Endodermal cell (in vitro differentiated cells): ENCODE measurements at regions not wholly inside any gene's neighbourhood (a gene's known extent, or its start where the extent isn't known, plus 50 kb on each side); places are given as distances from the start of the nearest gene placed in this dataset.

ENCODE experiments used
- DNase-seq: peaks from one replicate; pipeline ENCODE4 v3.0.0-alpha.2; 2017
- H3K27ac ChIP-seq: 2 replicates; pipeline ENCODE4 v1.5.1; 2013; ENCODE audit warnings: mild to moderate bottlenecking, low read depth, low read length, moderate library complexity
- H3K27me3 ChIP-seq: 2 replicates; pipeline ENCODE4 v1.6.1; 2013; ENCODE audit warnings: mild to moderate bottlenecking, low read length, moderate library complexity; ENCODE audit not compliant: insufficient read depth, control insufficient read depth, poor library complexity, severe bottlenecking
- H3K36me3 ChIP-seq: 2 replicates; pipeline ENCODE4 v1.7.0; 2013; ENCODE audit warnings: mild to moderate bottlenecking, low read length, moderate library complexity; ENCODE audit not compliant: control insufficient read depth, insufficient read depth
- H3K4me1 ChIP-seq: one replicate; pipeline ENCODE4 v1.7.0; 2013; ENCODE audit warnings: low read length; ENCODE audit not compliant: control insufficient read depth, insufficient read depth
- H3K4me3 ChIP-seq: 2 replicates; pipeline ENCODE4 v1.5.1; 2013; ENCODE audit warnings: mild to moderate bottlenecking, low read length, moderate library complexity
- H3K9ac ChIP-seq: 2 replicates; pipeline ENCODE4 v1.6.1; 2013; ENCODE audit warnings: mild to moderate bottlenecking, low read length, moderate library complexity; ENCODE audit not compliant: poor library complexity, severe bottlenecking; ENCODE audit errors: extremely low read depth
- H3K9me3 ChIP-seq: 2 replicates; pipeline ENCODE4 v1.6.1; 2013; ENCODE audit warnings: mild to moderate bottlenecking, low read length, moderate library complexity; ENCODE audit not compliant: control insufficient read depth
- H3K27ac Mint-ChIP-seq: 2 replicates; pipeline ENCODE4 v1.8.0; 2020; ENCODE audit warnings: mixed read lengths
- H3K27me3 Mint-ChIP-seq: 2 replicates; pipeline ENCODE4 v1.8.0; 2021; ENCODE audit warnings: mild to moderate bottlenecking, mixed read lengths; ENCODE audit not compliant: insufficient read depth
- H3K36me3 Mint-ChIP-seq: 2 replicates; pipeline ENCODE4 v1.8.0; 2020; ENCODE audit warnings: low read depth, mixed read lengths
- H3K4me1 Mint-ChIP-seq: 2 replicates; pipeline ENCODE4 v1.8.0; 2020; ENCODE audit warnings: mixed read lengths
- H3K4me3 Mint-ChIP-seq: 2 replicates; pipeline ENCODE4 v1.8.0; 2020; ENCODE audit warnings: mild to moderate bottlenecking, moderate library complexity, mixed read lengths
- H3K9me3 Mint-ChIP-seq: 2 replicates; pipeline ENCODE4 v1.8.0; 2020; ENCODE audit warnings: mild to moderate bottlenecking, mixed read lengths
- CTCF ChIP-seq: fragments of 200-600 bp; sonication (generic); conservative IDR thresholded peaks from 2 replicates; pipeline ENCODE4 v1.5.0; 2021; ENCODE audit warnings: antibody characterized with exemption, mild to moderate bottlenecking
- WGBS, 2 experiments: methylation state at CpG; one replicate each; pipeline versions ENCODE4 v1.1.5 to v1.1.7; 2013; ENCODE audit warnings: missing lambda C conversion rate in 2 of 2, mixed read lengths in 1 of 2; ENCODE audit not compliant: insufficient coverage in 1 of 2, insufficient read length in 1 of 2; 5-methylcytosine and 5-hydroxymethylcytosine counted together

GRCh38 chr6:76418560-76419223, 346.2 kb upstream of the IMPG1 start:
- no peak overlapping the region for H3K4me3 ChIP-seq
- peak; percentile 14 for TF ChIP-seq CTCF
- peaks cover 7% of the 10 kb centered on the region for H3K4me1 Mint-ChIP-seq
- 99% methylated on average over 2 of the region's 3 CpGs; no CpG with 5 or more reads in 1 of the 2 experiments for WGBS, 2 experiments
- H3K27me3 ChIP-seq, result no peaks in the 10 kb centered on the region
- no peaks in the 10 kb centered on the region for H3K9me3 Mint-ChIP-seq
- no peaks in the 10 kb centered on the region for H3K36me3 Mint-ChIP-seq
- no peak overlapping the region for H3K4me3 Mint-ChIP-seq
- H3K36me3 ChIP-seq, result no peaks in the 10 kb centered on the region
- H3K27ac Mint-ChIP-seq, result no peak overlapping the region
- peaks cover 18% of the 10 kb centered on the region for H3K27me3 Mint-ChIP-seq
- no peak for DNase-seq
- no peaks in the 10 kb centered on the region for H3K9me3 ChIP-seq
- H3K9ac ChIP-seq, result no peak overlapping the region
- H3K27ac ChIP-seq, result no peak overlapping the region
- no peaks in the 10 kb centered on the region for H3K4me1 ChIP-seq

- Mint-ChIP-seq H3K36me3 (no peaks in the 10 kb centered on the region), H3K9me3 (no peaks in the 10 kb centered on the region), H3K27ac (no peak overlapping the region), H3K4me1 (no peaks in the 10 kb centered on the region), H3K4me3 (no peak overlapping the region), H3K27me3 (peaks cover 13% of the 10 kb centered on the region)
- Histone ChIP-seq H3K9ac (no peak overlapping the region), H3K27me3 (no peaks in the 10 kb centered on the region), H3K27ac (no peak overlapping the region), H3K4me3 (no peak overlapping the region), H3K36me3 (no peaks in the 10 kb centered on the region), H3K4me1 (no peaks in the 10 kb centered on the region), H3K9me3 (no peaks in the 10 kb centered on the region)
- no peak for DNase-seq
- WGBS, 2 experiments, result 82 to 92% methylated on average over 2 to 5 of the region's 5 CpGs
- no peak for TF ChIP-seq CTCF
Observed at GRCh38 chr6:76416821-76417605, 344.6 kb upstream of the IMPG1 start.

DNA sequence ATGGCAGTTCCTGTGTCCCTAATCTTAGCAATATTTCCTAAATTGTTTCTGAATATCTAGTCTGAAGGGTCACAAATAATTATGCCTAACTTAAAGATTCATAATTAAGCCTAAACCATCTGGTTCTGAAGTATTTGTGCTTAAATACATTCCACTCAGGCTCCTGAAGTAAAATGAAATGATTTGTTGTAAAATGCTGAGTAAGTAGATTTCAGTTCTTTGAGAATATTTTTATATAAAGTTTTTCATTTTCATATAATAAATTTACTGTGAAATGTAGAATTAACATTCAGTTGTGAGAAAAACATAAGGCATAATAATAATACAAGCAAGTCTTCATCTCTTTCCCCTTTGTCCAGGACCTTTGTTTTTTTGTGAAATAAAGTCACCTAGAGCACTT, 330.6 kb upstream of the IMPG1 start:
- Histone ChIP-seq H3K9ac (no peak overlapping the region), H3K27me3 (no peaks in the 10 kb centered on the region), H3K4me1 (no peaks in the 10 kb centered on the region), H3K27ac (no peak overlapping the region), H3K9me3 (no peaks in the 10 kb centered on the region), H3K4me3 (no peak overlapping the region), H3K36me3 (no peaks in the 10 kb centered on the region)
- no peak for DNase-seq
- Mint-ChIP-seq H3K27me3 (no peaks in the 10 kb centered on the region), H3K9me3 (no peaks in the 10 kb centered on the region), H3K36me3 (no peaks in the 10 kb centered on the region), H3K4me1 (no peaks in the 10 kb centered on the region), H3K27ac (no peak overlapping the region), H3K4me3 (no peak overlapping the region)
- no peak for TF ChIP-seq CTCF
